ENCODE measurements at regions not wholly inside any gene's neighbourhood (a gene's known extent, or its start where the extent isn't known, plus 50 kb on each side); places are given as distances from the start of the nearest gene placed in this dataset.
A peak's percentile ranks its signal among the peaks of the same experiment; 100 is the strongest.

DNA sequence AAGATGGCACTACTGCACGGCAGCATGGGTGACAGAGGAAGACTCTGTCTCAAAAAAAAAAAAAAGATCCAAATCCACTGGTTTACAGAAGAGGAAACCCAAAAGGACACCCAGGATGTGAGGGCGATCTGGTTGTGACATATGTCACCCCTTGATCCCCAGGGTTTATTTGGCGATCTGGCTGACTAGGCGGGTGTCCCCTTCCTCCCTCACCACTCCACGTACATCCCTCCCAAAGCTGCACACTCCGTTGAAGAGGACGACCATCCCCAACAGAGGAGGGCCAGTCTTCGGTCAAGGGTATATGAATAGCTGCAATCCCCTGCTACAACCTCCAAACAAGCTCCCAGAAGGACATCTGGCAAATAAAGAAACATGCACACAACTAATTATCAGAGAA lies 111.6 kb downstream of the HTR5A start:
- Histone ChIP-seq H3K27me3 (replicated peaks; ENCODE audit: insufficient read depth) (no peaks in the 10 kb centered on the region; the same call in 1 of the 2 replicates), H2AFZ (no peak overlapping the region), H3K9ac (no peak overlapping the region), H3K27ac (no peak overlapping the region), H3K36me3 (ENCODE audit: low read depth) (no peaks in the 10 kb centered on the region), H3K9me2 (ENCODE audit: insufficient read depth) (no peaks in the 10 kb centered on the region), H3K9me3 (ENCODE audit: low read depth) (peaks cover 6% of the 10 kb centered on the region), H4K20me1 (ENCODE audit: insufficient read depth) (no peaks in the 10 kb centered on the region), H3K79me2 (ENCODE audit: insufficient read depth) (no peaks in the 10 kb centered on the region), H3K4me2 (ENCODE audit: unreplicated experiment) (no peak overlapping the region), H3K4me1 (ENCODE audit: insufficient read depth) (no peaks in the 10 kb centered on the region), H3K4me3 (no peak overlapping the region), H3F3A (ENCODE audit: insufficient read depth) (no peaks in the 10 kb centered on the region)
- in situ Hi-C loops (cut with MboI): no loop called here
- TF ChIP-seq EZH2phosphoT487 (IDR thresholded peaks at IDR 0.05; ENCODE audit: insufficient read depth, low read depth): no peak
- no peak for TF ChIP-seq EZH2 (IDR thresholded peaks at IDR 0.05; ENCODE audit: insufficient read depth, poor library complexity, severe bottlenecking)
- no peak for DNase-seq
- WGBS, 2 experiments (ENCODE audit: low coverage in 1 of 2, low lambda C conversion rate in 2 of 2, missing lambda C conversion rate in 2 of 2): 34 to 43% methylated on average over 8 of the region's 8 CpGs

DNA sequence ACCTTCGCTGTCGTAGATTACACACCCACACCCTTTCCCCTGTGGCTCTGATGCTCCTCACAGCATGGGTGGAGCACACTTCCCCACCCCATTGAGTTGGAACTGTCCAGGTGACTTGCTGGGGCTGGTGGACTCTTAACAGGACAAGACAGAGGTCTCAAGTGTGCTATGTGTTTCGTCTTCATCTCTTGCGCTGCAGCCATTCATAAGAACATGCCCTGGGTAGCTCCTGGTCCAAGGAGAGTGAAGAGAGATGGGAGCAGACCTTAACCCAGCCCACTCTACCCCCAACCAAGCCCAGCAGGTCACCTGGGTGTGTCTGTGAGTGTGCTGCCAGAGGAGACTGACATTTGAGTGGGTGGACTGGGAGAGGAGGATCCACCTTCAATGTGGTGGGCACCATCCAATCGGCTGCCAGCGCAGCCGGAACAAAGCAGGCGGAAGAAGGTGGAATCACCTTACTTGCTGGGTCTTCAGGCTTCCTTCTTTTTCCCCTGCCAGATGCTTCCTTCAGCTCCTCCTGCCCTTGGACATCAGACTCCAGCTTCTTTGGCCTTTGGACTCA lies 112.4 kb downstream of the HTR5A start:
- Histone ChIP-seq H4K20me1 (ENCODE audit: insufficient read depth) (no peaks in the 10 kb centered on the region), H3K4me3 (no peak overlapping the region), H2AFZ (no peak overlapping the region), H3K27ac (no peak overlapping the region), H3K79me2 (ENCODE audit: insufficient read depth) (no peaks in the 10 kb centered on the region), H3K9me3 (ENCODE audit: low read depth) (peaks cover 6% of the 10 kb centered on the region), H3K27me3 (replicated peaks; ENCODE audit: insufficient read depth) (no peaks in the 10 kb centered on the region; the same call in 1 of the 2 replicates), H3K9me2 (ENCODE audit: insufficient read depth) (no peaks in the 10 kb centered on the region), H3K4me2 (ENCODE audit: unreplicated experiment) (no peak overlapping the region), H3K36me3 (ENCODE audit: low read depth) (no peaks in the 10 kb centered on the region), H3K9ac (no peak overlapping the region), H3F3A (ENCODE audit: insufficient read depth) (no peaks in the 10 kb centered on the region), H3K4me1 (ENCODE audit: insufficient read depth) (no peaks in the 10 kb centered on the region)
- no peak for DNase-seq
- in situ Hi-C loops (cut with MboI): no loop called here
- WGBS, 2 experiments (ENCODE audit: low coverage in 1 of 2, low lambda C conversion rate in 2 of 2, missing lambda C conversion rate in 2 of 2): 78 to 85% methylated on average over 8 of the region's 8 CpGs
- TF ChIP-seq EZH2 (IDR thresholded peaks at IDR 0.05; ENCODE audit: insufficient read depth, poor library complexity, severe bottlenecking) (no peak), EZH2phosphoT487 (IDR thresholded peaks at IDR 0.05; ENCODE audit: insufficient read depth, low read depth) (no peak)

DNA sequence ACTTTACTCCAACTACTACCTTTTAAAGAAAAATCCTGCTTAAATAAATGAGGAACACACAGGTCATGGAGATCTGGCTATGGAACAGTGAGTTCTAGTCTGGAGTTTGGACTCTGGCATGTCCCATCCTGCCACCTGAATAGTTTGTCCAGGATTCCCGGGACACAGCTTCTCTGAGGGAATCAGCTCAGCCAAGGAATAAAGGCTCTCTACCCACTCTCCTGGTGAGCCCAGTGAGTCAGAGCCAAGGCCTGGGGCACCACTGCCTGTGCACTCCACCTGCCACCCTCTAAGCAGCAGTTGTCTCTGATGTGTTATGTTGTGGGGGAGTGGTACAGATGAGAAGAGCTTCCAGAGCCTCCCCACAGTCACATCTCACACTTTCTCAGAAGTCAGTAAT lies 113.5 kb downstream of the HTR5A start:
- H3K9ac ChIP-seq: no peak overlapping the region
- no peak for DNase-seq
- H3K4me1 ChIP-seq (ENCODE audit: insufficient read depth): no peaks in the 10 kb centered on the region
- no peaks in the 10 kb centered on the region for H3K36me3 ChIP-seq (ENCODE audit: low read depth)
- no peak for TF ChIP-seq EZH2 (IDR thresholded peaks at IDR 0.05; ENCODE audit: insufficient read depth, poor library complexity, severe bottlenecking)
- no peak for TF ChIP-seq EZH2phosphoT487 (IDR thresholded peaks at IDR 0.05; ENCODE audit: insufficient read depth, low read depth)
- no peaks in the 10 kb centered on the region; the same call in 1 of the 2 replicates for H3K27me3 ChIP-seq (replicated peaks; ENCODE audit: insufficient read depth)
- no peaks in the 10 kb centered on the region for H3F3A ChIP-seq (ENCODE audit: insufficient read depth)
- peaks cover 6% of the 10 kb centered on the region for H3K9me3 ChIP-seq (ENCODE audit: low read depth)
- in situ Hi-C loops (cut with MboI): no loop called here
- H4K20me1 ChIP-seq (ENCODE audit: insufficient read depth): no peaks in the 10 kb centered on the region
- WGBS, 2 experiments (ENCODE audit: low coverage in 1 of 2, low lambda C conversion rate in 2 of 2, missing lambda C conversion rate in 2 of 2): 50 to 56% methylated on average over 1 of the region's 1 CpG
- H3K9me2 ChIP-seq (ENCODE audit: insufficient read depth): no peaks in the 10 kb centered on the region
- no peak overlapping the region for H3K4me3 ChIP-seq
- no peak overlapping the region for H3K4me2 ChIP-seq (ENCODE audit: unreplicated experiment)
- H2AFZ ChIP-seq: no peak overlapping the region
- H3K27ac ChIP-seq: no peak overlapping the region
- H3K79me2 ChIP-seq (ENCODE audit: insufficient read depth): no peaks in the 10 kb centered on the region

DNA sequence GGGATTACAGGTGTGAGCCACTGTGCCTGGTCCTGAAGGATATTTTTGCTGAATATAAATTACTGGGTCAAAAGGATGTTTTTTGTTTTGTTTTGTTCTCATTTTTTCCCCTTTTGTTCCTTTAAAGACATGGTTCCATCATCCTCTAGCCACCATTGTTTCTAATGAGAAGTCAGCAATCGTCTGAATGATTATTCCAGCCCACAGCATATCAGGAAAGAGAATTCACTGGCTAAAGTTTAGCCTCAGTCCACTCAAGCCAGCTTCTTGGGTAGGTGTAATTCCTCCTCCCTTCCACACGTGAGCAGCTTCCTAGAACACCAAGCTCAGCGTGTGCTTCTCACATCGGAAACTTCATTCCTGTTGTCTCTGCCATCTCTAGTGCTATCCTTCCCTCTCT lies 112.8 kb upstream of the INSIG1 start:
- Histone ChIP-seq H3K9ac (no peak overlapping the region), H2AFZ (no peak overlapping the region), H3K27ac (no peak overlapping the region), H3K4me2 (ENCODE audit: unreplicated experiment) (no peak overlapping the region), H3K4me3 (no peak overlapping the region), H3K27me3 (replicated peaks; ENCODE audit: insufficient read depth) (no peaks in the 10 kb centered on the region), H3K9me2 (ENCODE audit: insufficient read depth) (no peaks in the 10 kb centered on the region), H3F3A (ENCODE audit: insufficient read depth) (no peaks in the 10 kb centered on the region), H3K4me1 (ENCODE audit: insufficient read depth) (peaks cover 6% of the 10 kb centered on the region; the same call in 1 of the 2 replicates), H3K36me3 (ENCODE audit: low read depth) (no peaks in the 10 kb centered on the region), H3K9me3 (ENCODE audit: low read depth) (peaks cover 6% of the 10 kb centered on the region), H3K79me2 (ENCODE audit: insufficient read depth) (no peaks in the 10 kb centered on the region), H4K20me1 (ENCODE audit: insufficient read depth) (no peaks in the 10 kb centered on the region)
- in situ Hi-C loops (cut with MboI): loop anchor here (5.0 kb wide), 1 partner anchor 157 kb away; no protein-coding TSS in a partner anchor
- peak; percentile 17 for DNase-seq
- TF ChIP-seq EZH2phosphoT487 (IDR thresholded peaks at IDR 0.05; ENCODE audit: insufficient read depth, low read depth) (no peak), EZH2 (IDR thresholded peaks at IDR 0.05; ENCODE audit: insufficient read depth, poor library complexity, severe bottlenecking) (no peak)
- WGBS, 2 experiments (ENCODE audit: low coverage in 1 of 2, low lambda C conversion rate in 2 of 2, missing lambda C conversion rate in 2 of 2): 67 to 69% methylated on average over 4 of the region's 4 CpGs

Measured in GM23248 (cell line).